HG03066 (cell line): ENCODE measurements at regions not wholly inside any gene's neighbourhood (a gene's known extent, or its start where the extent isn't known, plus 50 kb on each side); places are given as distances from the start of the nearest gene placed in this dataset.
"Not testable (repeated sequence)": the region's sequence is repeated elsewhere in the genome, so short reads cannot be mapped to it uniquely, and the experiment has no call there.

Source experiments
- ATAC-seq: cut with Tn5 transposase; IDR thresholded peaks from one replicate; pipeline ENCODE4 v1.9.1; 2021; ENCODE audit warnings: low read depth; ENCODE audit not compliant: unreplicated experiment

- not testable (repeated sequence) for ATAC-seq
These were observed 60.8 kb upstream of the GTF3A start for GRCh38 chr13:27363637-27364036.

GRCh38 chr13:27367570-27367969, 56.8 kb upstream of the GTF3A start:
- no peak for ATAC-seq

GRCh38 chr13:27370305-27370872, 54.0 kb upstream of the GTF3A start:
- no peak for ATAC-seq

GRCh38 chr13:27371932-27372331, 52.5 kb upstream of the GTF3A start:
- ATAC-seq = no peak

- no peak for ATAC-seq
These were observed 51.5 kb upstream of the GTF3A start for GRCh38 chr13:27372896-27373295.

GRCh38 chr13:27374126-27374613, 50.2 kb upstream of the GTF3A start:
- no peak for ATAC-seq
